ENCODE measurements at regions not wholly inside any gene's neighbourhood (a gene's known extent, or its start where the extent isn't known, plus 50 kb on each side); places are given as distances from the start of the nearest gene placed in this dataset.

DNA sequence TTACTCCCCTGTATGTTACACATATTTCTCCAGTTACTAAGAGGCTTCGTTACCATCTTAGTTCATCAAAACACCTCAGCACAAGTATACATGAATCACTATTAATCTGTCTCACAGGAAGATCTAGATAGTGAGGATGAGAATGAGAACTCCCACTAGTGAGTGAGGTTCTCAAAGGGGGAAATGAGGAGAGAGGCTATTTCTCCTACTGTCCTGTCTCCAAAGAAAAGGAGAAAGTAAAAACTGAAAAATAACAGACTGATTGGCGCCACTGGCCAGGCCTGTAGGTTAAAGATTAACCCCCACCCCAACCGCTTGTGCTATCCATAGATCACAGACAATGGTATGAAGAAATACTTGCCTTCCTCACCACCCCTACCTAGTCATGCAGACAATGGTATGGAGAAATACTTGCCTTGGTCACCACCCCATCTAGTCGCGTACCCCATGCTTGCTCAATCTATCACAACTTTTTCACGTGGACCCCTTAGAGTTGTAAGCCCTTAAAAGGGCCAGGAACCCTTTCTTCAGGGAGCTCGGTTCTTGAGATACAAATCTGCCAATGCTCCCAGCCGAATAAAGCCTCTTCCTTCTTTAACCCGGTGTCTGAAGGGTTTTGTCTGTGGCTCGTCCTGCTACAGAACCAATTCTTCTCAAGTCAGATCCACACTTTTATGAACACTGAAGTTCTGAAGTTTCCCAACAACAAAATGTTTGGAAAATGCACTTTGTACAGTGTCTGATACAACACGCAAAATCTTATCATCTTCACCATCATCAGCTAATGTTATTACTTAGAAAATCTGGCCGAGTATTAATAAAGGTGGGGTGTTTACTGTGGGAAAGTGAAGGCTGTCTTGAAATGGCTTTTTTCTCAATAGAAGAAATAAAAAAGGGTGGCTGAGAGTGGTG is 598.1 kb downstream of the UQCRFS1 start:
- no peaks in the 10 kb centered on the region for H3K4me1 ChIP-seq
- no peak overlapping the region for H3K4me2 ChIP-seq
- ATAC-seq = no peak
- POLR2A ChIA-PET = no interaction called here
- H3K9me3 ChIP-seq = peaks cover 9% of the 10 kb centered on the region; the same call in 2 of the 3 replicates
- H3K4me3 ChIP-seq = no peak overlapping the region
- H3K27ac ChIP-seq = no peak overlapping the region
- no peak for DNase-seq (ENCODE audit: low read depth in 1 of 2, low spot score in 1 of 2)
- CTCF ChIA-PET = no interaction called here
- FAIRE-seq = no peak
- WGBS (ENCODE audit: missing lambda C conversion rate) = 5% methylated on average over 12 of the region's 12 CpGs
- TF ChIP-seq ATOH8 (CRISPR knock-in tag; IDR thresholded peaks at IDR 0.05; ENCODE audit: low read depth) = no peak
- no peak for TF ChIP-seq KDM5A (IDR thresholded peaks at IDR 0.05)
- no peak for TF ChIP-seq HEYL (CRISPR knock-in tag; IDR thresholded peaks at IDR 0.05)
- no peak for TF ChIP-seq RCOR1 (IDR thresholded peaks at IDR 0.05; ENCODE audit: low read depth, low read length)
- no peak for TF ChIP-seq ZNF302 (CRISPR knock-in tag; IDR thresholded peaks at IDR 0.05)
- TF ChIP-seq JUN (IDR thresholded peaks at IDR 0.05) = no peak
- no peak for TF ChIP-seq EHF (CRISPR knock-in tag; IDR thresholded peaks at IDR 0.05)
- no peak for TF ChIP-seq ELK1 (IDR thresholded peaks at IDR 0.05; ENCODE audit: low read depth, low read length)
- TF ChIP-seq, protein P1, sequence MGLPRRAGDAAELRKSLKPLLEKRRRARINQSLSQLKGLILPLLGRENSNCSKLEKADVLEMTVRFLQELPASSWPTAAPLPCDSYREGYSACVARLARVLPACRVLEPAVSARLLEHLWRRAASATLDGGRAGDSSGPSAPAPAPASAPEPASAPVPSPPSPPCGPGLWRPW (IDR thresholded peaks at IDR 0.05) = no peak
- no peak for TF ChIP-seq RARB (CRISPR knock-in tag; IDR thresholded peaks at IDR 0.05)
- TF ChIP-seq KDM1A (IDR thresholded peaks at IDR 0.05; ENCODE audit: low read depth) = no peak
- TF ChIP-seq CEBPB (IDR thresholded peaks at IDR 0.05) = no peak
- no peak for TF ChIP-seq CHD2 (IDR thresholded peaks at IDR 0.05; ENCODE audit: low read length, partially characterized antibody)
- TF ChIP-seq CBX2 (IDR thresholded peaks at IDR 0.05; ENCODE audit: borderline replicate concordance, low read depth) = no peak
- TF ChIP-seq BCL3 (IDR thresholded peaks at IDR 0.05) = no peak
- no peak for TF ChIP-seq TFCP2L1 (CRISPR knock-in tag; IDR thresholded peaks at IDR 0.05)
- TF ChIP-seq POLR2AphosphoS2 (conservative IDR thresholded peaks at IDR 0.05; ENCODE audit: low read length) = no peak
- TF ChIP-seq MYC (IDR thresholded peaks at IDR 0.05; ENCODE audit: borderline replicate concordance, low read length) = no peak
- TF ChIP-seq FOSL2 (IDR thresholded peaks at IDR 0.05) = no peak
- TF ChIP-seq FOSL2 (CRISPR knock-in tag; IDR thresholded peaks at IDR 0.05) = no peak
- TF ChIP-seq NFE2L2 (conservative IDR thresholded peaks at IDR 0.05; ENCODE audit: low read length) = no peak

DNA sequence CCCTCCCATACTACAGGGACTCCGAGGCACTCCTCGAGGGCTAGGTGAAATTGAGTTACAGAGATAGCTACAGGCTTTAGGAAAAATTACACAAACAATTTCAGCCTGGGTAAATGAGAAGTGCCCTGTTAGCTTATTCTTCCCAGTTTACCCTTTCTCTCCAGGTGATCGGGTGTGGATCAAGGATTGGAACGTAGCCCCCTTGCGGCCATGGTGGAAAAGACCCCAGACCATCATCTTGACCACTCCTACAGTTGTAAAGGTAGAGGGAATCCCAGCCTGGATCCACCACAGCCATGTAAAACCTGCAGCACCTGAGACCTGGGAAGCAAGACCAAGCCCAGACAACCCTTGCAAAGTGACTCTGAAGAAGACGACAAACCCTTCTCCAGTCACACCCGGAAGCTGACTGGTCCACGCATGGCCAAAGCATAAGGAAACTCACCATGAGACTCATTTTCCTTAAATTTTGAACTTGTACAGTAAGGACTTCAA is 600.6 kb downstream of the UQCRFS1 start:
- DNase-seq (ENCODE audit: low read depth in 1 of 2, low spot score in 1 of 2) (no peak), ATAC-seq (no peak), FAIRE-seq (no peak)
- WGBS (ENCODE audit: missing lambda C conversion rate) = 5% methylated on average over 8 of the region's 8 CpGs
- no peak for TF ChIP-seq EP300 (IDR thresholded peaks at IDR 0.05)
- TF ChIP-seq HDAC2 (IDR thresholded peaks at IDR 0.05) = no peak
- TF ChIP-seq CHD4 (IDR thresholded peaks at IDR 0.05; ENCODE audit: borderline replicate concordance) = no peak
- no peak for TF ChIP-seq EHMT2 (IDR thresholded peaks at IDR 0.05; ENCODE audit: low read depth)
- TF ChIP-seq MAFK (IDR thresholded peaks at IDR 0.05; ENCODE audit: partially characterized antibody) = no peak
- no peak for TF ChIP-seq BHLHE40 (IDR thresholded peaks at IDR 0.05; ENCODE audit: low read depth, low read length)
- no peak for TF ChIP-seq PHF8 (IDR thresholded peaks at IDR 0.05; ENCODE audit: borderline replicate concordance, low read depth)
- no peak for TF ChIP-seq BCL3 (IDR thresholded peaks at IDR 0.05)
- TF ChIP-seq KDM5A (IDR thresholded peaks at IDR 0.05) = no peak
- TF ChIP-seq ZFP36 (IDR thresholded peaks at IDR 0.05; ENCODE audit: borderline replicate concordance, partially characterized antibody) = no peak
- no peak for TF ChIP-seq EHF (CRISPR knock-in tag; IDR thresholded peaks at IDR 0.05)
- TF ChIP-seq CEBPB (IDR thresholded peaks at IDR 0.05) = no peak
- no peak for TF ChIP-seq HOXA7 (CRISPR knock-in tag; IDR thresholded peaks at IDR 0.05)
- TF ChIP-seq CBX8 (IDR thresholded peaks at IDR 0.05) = no peak
- TF ChIP-seq FOSL2 (IDR thresholded peaks at IDR 0.05) = no peak
- TF ChIP-seq FOSL2 (CRISPR knock-in tag; IDR thresholded peaks at IDR 0.05) = no peak
- no peak for TF ChIP-seq GATA3 (IDR thresholded peaks at IDR 0.05; ENCODE audit: borderline replicate concordance)
- ChIA-PET POLR2A (no interaction called here), CTCF (interaction anchor here (1.1 to 1.3 kb wide), 2 partner anchors 9 to 98 kb away, joined by 3 read pairs; no protein-coding TSS in a partner anchor)
- H3K27ac ChIP-seq = no peak overlapping the region
- no peak overlapping the region for H3K4me2 ChIP-seq
- H3K4me3 ChIP-seq = no peak overlapping the region
- no peaks in the 10 kb centered on the region for H3K4me1 ChIP-seq
- peaks cover 17% of the 10 kb centered on the region; the same call in 2 of the 3 replicates for H3K9me3 ChIP-seq

All from A549 (cell line).